D721Med (cell line): ENCODE measurements at regions not wholly inside any gene's neighbourhood (a gene's known extent, or its start where the extent isn't known, plus 50 kb on each side); places are given as distances from the start of the nearest gene placed in this dataset.

Experiments used
- DNase-seq: peaks from one replicate; pipeline ENCODE4 v3.0.0; 2011; ENCODE audit warnings: low spot score; ENCODE audit not compliant: insufficient read length
- FAIRE-seq: peaks from 2 replicates; lab custom pipeline; 2011; peaks lifted over from hg19 to GRCh38; lab: Jason Lieb, UNC
- CTCF ChIP-seq: IDR thresholded peaks from 2 replicates; pipeline ENCODE4 v1.5.1; 2012; ENCODE audit warnings: mild to moderate bottlenecking, control low read depth; ENCODE audit not compliant: insufficient read depth; ENCODE audit errors: missing control alignments

GRCh38 chr7:1286946-1287645 lies 54.4 kb downstream of the UNCX start:
- FAIRE-seq (no peak), DNase-seq (no peak)
- no peak for TF ChIP-seq CTCF

- no peak for DNase-seq
- FAIRE-seq = no peak
- no peak for TF ChIP-seq CTCF
Observed at GRCh38 chr7:1287752-1288201, 55.1 kb downstream of the UNCX start.

DNA sequence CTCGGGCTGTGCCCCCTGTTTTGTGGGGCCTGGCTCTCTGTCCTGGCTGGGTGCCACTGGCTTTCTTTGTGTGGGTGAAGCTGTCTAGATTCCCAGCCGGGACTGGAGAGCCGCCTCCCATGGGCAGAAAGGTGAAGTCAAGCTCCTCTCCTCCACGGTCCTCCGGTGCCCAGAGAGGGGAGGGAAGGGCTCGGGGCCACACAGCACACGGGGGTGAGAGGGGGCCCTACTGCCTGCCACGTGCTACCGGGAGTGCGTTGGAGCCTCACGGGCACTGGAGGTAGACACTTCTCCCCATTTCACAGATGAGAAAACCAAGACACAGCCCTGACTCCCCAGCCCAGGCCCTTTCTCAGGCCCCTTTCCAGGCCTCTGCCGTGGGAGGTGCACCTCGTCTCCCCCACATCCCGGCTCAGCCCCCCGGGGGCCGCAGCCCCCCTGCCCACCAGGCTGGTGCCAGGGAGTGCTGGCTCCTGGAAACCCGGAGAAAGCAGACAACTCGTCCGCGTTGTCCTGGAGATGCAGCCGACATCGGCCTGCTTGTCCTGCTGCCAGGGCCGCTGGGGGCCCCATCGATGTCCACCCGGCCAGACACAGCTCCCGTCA lies 55.8 kb downstream of the UNCX start:
- DNase-seq (no peak), FAIRE-seq (no peak)
- no peak for TF ChIP-seq CTCF

DNA sequence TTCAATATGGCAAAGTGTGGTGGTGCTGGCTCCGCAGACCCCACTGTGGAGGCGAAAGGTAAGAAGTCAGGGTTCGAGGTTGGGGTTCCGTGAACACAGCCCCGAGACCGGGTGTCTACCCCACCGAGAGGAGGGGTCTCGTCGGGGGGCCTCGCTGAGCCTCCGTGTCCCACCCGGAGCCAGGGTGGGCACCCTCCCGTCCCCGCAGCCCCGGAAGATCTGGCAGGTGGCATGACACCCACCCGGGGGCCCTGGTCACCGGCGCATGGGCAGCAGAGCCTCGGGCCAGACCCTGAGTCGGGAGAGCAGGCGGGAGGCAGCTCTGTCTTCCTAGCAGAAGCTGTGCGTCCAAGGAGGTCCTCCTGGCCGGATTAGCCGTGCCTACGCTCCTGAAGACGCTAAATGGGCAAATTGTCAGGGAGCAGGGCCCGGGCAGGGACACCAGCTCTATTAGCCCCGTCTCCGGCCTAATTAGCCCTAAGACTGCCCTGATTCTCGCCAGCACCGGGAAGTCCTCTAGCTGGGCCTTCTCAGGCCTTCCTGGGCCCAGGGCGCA lies 56.4 kb downstream of the UNCX start:
- TF ChIP-seq CTCF = no peak
- no peak for DNase-seq
- FAIRE-seq = no peak

DNA sequence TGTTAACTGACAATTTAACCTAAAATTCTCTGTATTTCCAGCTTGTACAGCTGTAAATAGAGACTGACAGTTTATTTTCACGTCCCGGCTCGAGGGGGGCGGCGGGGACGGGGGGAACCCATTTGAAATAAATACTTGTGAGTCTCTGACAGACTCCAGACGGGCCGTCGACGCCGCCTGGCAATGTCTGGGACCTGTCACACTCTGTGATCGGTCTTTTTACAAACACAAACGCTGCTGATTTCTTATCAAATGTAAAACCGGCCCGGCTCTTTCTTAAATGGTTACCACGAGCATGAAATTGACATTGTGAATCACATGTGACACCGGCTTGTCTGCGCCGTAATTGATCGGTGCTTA lies 57.0 kb downstream of the UNCX start:
- FAIRE-seq (no peak), DNase-seq (no peak)
- TF ChIP-seq CTCF = no peak

DNA sequence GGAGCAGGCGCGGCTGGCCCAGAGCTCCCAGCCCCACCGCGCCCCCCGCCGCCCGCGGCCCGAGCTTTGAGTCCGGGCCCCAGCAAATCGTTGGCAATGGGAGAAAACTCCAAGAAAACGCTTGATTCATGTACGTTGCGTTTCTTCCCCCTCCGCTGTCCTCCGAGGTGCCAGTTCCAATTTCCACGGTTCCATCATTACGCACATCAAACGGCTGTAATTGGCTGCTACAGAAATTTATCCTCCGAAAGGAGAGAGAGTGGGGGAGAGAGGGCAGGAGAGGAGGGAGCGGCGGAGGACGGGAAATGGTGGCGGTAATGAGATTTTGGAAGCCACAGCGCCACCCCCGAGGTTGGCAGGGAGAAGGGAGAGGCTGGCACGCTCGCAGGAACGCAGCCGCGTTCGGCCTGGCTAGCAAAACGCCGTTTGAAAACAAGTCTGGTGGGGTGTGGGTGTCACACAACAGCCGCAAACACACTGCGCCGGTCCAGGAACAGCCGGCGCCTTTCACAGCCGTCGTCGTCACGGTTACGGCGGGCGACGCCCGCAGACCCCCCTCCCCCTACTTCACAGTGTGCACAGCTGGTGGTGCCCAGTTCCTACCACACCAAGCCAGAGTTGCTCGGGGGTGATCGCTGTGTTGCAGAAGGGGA lies 57.5 kb downstream of the UNCX start:
- no peak for FAIRE-seq

More for the DNA sequence above, 57.5 kb downstream of the UNCX start:
- TF ChIP-seq CTCF = peak; percentile 36
- DNase-seq = no peak
